GDM1 (cell line): ENCODE measurements at regions not wholly inside any gene's neighbourhood (a gene's known extent, or its start where the extent isn't known, plus 50 kb on each side); places are given as distances from the start of the nearest gene placed in this dataset.
"Not testable (repeated sequence)": the region's sequence is repeated elsewhere in the genome, so short reads cannot be mapped to it uniquely, and the experiment has no call there.

Experiments
- DNase-seq: peaks from one replicate; lab custom pipeline; 2025; lab: John Stamatoyannopoulos, UW

DNA sequence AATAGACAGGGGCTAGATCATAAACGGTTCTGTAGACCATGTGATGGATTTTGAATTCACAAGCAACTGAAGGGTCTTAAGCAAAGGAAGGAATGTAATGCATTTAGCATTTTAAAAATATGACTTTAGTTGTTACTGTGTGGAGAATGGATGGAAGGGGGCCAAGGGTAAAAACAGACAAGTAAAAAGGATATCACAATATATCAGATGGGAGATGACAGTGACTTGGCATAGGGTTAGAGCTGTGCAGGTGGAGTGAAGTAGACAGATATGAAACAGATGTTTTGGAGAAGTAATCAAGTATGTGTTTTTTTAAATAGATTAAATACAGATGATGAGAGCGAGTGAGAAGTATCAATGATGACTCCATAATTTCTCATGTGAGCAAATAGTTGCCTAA, 1116.0 kb upstream of the TENM3 start:
- no peak for DNase-seq

- DNase-seq: not testable (repeated sequence)
These were observed 1112.9 kb upstream of the TENM3 start for GRCh38 chr4:181130317-181130716.

DNA sequence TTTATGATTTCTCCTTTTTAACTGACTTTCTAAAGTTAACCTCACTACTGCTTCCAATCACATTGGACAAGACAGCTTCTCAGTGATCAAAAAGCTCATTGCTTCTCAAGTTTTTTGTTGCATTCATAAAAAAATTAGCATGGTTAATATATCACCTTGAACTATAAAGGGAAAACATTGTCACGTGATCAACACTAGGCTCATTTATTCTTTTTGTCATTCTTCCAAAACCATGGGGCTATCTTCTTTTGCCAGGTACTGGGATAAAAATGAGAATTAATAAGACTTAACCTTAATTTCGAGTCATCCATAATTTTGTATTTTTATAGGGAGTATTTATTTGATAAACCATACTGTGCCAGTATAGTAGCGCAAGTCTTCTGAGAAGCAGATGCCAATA, 1105.9 kb upstream of the TENM3 start:
- DNase-seq: no peak

DNA sequence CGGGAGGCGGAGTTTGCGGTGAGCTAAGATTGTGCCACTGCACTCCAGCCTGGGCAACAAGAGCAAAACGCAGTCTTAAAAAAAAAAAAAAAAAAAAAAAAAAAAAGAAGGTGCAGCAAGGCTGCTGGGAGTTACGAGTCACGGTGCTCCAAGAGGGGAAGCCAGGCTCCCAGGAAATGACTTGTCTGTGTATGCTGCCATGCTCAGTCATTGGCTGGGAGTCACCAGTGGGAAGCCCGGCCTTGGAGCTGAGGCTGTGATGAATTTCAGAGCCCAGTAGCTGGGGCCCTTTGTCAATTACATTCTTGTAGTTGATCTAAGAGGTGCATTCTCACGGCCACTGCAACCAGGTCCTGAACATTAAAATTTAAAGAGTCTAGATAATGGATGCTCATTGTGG, 1105.1 kb upstream of the TENM3 start:
- DNase-seq: no peak

DNA sequence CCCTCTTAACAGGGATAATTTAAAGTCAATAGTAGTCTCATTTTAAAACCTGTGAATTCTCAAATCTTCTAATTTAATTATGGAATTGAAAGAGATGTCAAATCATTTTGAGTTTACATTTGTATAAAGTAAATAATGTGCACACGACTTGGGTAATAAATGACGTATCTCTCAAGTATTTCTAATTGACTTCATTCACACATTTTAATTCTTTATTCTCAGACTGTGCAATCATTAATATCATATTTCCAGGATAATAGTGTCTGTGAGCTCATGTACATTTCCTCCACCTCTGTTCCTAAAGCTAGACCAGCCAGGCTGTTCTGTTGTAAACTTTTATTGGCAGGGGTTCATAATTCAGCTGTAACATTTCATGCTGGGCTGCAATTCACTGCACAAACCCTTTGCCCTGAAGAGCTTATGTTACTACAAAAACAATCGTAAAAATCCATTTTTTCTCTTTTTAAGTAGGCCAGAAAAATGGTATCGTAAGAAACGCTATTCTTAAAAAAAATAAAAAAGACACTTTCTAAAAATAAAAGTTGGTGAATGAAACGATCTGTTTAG, 1103.1 kb upstream of the TENM3 start:
- no peak for DNase-seq

DNA sequence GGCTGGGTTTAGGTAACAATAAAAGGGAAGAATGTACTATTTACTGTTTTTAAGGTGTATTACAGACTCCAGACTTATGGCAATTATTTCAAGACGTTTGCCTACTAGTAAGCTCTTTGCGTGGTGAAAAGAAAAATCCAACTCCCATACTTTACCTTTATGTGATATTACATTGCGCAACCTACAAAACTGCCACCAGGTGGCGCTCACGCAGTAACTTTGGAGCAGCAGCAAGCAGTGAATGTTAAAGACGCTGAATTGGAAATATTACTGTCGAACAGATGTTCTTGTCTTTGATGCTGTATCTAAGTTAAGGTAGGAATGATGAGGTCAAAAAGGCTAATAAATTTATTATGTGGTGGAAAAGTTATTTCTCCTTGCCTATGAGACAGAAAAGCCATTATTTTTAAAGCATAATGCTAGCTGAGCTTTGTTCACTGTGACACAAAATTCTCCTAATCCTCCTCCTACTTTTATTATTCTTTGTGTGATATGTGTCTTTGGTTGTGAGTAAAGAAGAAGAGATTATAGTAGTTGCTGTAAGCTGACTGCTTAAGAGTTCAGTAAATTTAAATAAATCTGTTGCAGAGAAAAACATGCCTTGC, 1099.8 kb upstream of the TENM3 start:
- peak; percentile 17 for DNase-seq

DNA sequence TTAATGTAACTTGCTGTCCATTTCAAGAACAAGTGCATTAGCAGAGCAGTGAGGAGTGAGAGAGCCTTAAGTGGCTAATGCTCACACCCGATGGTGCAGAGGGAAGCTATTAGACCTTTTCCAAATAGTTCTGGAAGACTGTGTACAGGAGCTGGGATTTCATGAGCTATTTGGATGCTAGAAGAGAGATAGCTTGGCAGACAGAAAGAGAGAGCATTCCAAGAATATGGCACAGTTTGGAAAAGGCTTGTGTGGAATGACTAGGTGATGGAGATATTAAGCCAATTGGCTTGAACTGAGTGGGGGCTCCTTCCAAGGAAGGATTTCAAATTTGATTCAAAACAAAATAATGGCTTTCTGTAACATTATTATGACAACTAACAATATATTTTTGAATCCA, 1097.2 kb upstream of the TENM3 start:
- no peak for DNase-seq

DNA sequence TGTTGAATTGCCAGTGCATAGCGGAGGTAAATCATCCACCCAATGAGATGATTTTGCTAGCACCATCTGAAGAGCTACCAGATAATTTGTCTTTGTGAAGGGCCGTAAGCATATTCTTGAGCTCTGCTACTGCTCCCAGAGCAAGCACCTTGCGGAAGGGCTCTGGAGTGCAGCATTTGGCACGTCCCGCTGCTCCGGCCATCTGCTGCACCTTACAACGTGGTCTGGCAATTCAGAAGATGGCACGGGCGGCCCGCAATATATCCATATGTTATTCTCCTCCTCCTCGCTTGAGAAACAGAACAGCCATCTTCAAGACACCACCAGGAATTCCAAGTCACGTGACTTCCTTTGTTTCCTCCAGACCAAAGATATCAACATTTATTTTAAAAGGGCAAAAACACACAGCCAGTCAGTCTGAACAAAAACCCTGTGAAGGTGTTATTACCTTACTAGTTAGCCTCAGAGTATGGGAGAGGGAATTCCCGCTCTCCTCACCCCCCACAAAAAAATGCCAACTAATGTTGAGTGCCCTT, 1095.7 kb upstream of the TENM3 start:
- DNase-seq: no peak

DNA sequence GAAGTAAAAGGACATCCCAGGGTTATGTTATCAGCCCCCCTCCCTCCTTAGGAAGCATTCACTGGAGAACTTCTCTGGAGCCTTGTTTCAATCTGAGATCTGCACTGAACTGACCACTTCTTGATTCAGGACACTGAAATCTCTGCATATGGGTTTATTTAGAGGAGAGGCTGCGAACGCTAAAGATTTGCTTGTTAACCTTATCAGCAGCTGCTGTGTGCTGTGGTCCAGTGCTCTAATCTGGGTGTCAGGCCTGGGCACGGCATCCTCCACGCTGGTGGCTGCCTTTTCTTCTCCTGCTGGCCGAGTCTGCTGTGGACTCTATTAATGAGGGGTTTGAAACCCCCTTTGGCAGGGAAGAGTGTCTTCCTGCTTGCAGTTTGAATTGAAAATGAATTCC, 1094.7 kb upstream of the TENM3 start:
- no peak for DNase-seq

- DNase-seq: no peak
These were observed 1093.0 kb upstream of the TENM3 start for GRCh38 chr4:181150191-181150590.

- no peak for DNase-seq
These were observed 1091.3 kb upstream of the TENM3 start for GRCh38 chr4:181151856-181152255.

- DNase-seq: no peak
These were observed 1085.6 kb upstream of the TENM3 start for GRCh38 chr4:181157647-181158046.

DNA sequence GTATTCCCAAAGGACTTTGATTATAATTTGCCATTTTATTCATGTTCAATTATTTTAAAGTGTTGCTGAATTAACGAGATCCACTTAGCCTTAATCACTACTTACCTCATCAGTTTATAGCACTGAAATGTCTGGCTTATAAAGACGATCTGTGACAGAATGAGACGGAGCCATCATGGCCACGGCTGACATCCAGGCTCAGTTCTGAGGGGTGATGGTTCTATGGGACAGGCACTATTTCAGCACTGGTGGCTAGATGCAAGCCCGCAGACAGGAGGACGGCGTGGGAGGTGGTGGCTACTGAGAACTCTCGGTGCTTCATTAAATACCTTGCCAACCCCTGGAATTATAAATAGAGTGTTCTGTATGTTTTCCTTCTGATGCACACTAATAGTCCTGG, 1084.2 kb upstream of the TENM3 start:
- no peak for DNase-seq

DNA sequence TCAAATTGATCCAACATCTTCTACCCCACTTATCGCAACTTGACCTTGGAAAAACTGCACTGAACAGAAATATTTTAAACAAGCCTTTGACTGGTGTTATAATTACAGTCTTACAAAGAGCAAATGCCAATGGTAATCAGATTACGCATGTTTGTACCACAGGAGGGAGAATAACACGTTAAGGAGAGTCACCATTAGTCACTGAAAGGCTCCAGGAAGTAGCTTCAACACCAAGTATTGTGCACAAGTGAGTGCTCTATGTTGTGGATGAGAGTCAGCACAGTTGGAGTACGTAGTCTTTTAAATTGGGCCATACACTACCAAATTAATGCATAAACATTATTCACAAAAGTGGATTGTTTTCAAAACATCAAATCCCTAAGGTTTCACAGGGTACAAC, 1081.5 kb upstream of the TENM3 start:
- no peak for DNase-seq

- DNase-seq: no peak
These were observed 1080.9 kb upstream of the TENM3 start for GRCh38 chr4:181162266-181162665.

DNA sequence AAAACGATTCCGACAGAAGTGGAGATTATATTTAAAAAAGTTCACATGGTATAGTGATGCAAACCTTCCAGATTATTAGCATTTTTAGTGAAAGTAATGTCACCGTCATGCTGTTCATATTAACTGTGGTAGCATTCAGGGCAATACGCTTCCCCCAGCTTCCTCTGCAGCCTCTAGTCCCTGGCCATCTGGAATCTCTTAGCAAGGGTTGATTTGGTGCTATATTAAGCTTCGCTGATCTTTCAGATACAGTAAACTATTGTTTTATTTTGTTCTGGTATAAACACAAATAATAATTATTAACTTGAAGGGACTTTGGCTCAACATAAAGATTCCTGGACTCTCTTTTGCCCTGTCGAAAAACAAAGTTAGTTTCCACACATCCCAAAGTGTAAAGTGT, 1080.5 kb upstream of the TENM3 start:
- no peak for DNase-seq

- no peak for DNase-seq
These were observed 1076.3 kb upstream of the TENM3 start for GRCh38 chr4:181166742-181167399.

DNA sequence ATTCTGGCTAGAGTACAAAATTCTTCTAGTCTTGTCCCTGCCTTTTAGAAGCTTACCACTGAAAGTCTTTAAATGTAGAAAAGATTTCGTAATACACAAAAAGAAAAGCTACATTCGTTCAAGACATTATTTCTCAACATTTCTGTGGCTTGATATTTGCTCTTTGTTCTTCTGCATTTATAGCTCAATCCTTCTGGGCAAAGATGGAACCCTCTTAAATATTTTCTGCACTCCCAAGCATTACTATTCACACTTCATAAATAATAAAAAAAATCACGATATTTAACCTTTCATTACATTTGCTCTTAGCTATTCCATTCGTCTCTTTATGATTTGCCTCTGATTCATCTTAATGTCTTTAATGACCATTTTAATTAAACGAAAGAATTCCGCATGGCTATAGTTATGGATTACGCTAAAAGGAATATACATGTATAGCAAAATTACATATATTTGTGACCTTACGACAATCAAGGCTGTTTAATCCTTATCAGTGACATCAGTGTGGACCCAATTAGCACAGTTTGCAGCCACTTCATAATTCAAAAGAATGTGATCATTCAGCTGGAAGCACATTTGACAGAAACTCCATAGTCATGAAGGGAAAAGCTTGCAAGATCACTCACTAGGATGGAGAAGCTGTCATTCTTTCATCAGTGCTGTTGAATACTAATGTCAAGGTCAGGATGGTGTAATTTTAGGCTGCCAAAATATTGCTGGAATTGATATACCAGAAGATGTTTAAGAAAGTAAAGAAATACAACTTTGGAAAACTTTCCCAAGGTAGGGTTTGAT, 1075.0 kb upstream of the TENM3 start:
- no peak for DNase-seq

GRCh38 chr4:181173046-181173445, 1070.2 kb upstream of the TENM3 start:
- no peak for DNase-seq

DNA sequence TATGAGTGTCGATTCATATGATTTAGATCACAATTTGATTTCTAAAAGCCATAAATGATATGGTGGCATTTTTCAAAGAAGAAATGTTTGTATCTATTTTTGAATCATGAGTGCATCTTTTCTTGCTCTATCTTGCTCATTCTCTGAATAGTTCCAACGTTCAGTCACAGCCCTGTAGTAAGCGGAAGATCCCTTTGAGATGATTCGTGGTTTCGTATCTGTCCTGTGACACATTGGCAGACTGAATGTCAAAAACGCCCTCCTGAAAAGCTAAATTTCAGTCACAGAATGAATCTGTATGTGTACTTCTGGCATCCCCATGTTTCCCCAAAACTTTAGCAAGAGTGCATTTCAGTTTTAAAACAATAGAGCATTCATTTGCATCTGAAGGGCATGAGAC, 1066.9 kb upstream of the TENM3 start:
- DNase-seq: no peak

DNA sequence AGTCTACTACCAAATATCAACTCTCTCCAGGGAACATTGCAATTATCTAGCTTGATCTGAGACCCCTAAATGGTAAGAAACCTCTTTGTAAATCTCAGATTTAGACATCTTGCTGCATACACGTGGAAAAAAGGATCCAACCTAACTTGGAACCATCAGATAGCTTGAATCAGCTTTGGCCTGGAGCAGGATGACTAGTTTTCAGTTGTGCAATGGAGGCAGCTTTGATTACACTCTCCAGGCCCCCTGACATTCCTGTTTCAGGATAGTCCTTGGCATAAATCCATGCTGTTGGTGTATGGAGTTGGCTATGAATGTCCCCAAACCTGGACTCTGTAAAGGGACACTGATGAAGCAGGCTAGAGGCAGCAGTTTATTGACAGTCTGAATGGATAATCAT, 1061.9 kb upstream of the TENM3 start:
- DNase-seq: no peak

GRCh38 chr4:181189751-181190150, 1053.5 kb upstream of the TENM3 start:
- DNase-seq: no peak
